ENCODE measurements at regions not wholly inside any gene's neighbourhood (a gene's known extent, or its start where the extent isn't known, plus 50 kb on each side); places are given as distances from the start of the nearest gene placed in this dataset.

GRCh38 chr9:106277966-106278365 is 583.6 kb downstream of the TMEM38B start:
- TF ChIP-seq CTCF (IDR thresholded peaks at IDR 0.05; ENCODE audit: low read depth, low read length) (no peak), POLR2A (IDR thresholded peaks at IDR 0.05; ENCODE audit: extremely low read depth, insufficient read length) (no peak)

Measured in NB4 (cell line).